ENCODE measurements at regions not wholly inside any gene's neighbourhood (a gene's known extent, or its start where the extent isn't known, plus 50 kb on each side); places are given as distances from the start of the nearest gene placed in this dataset.

DNA sequence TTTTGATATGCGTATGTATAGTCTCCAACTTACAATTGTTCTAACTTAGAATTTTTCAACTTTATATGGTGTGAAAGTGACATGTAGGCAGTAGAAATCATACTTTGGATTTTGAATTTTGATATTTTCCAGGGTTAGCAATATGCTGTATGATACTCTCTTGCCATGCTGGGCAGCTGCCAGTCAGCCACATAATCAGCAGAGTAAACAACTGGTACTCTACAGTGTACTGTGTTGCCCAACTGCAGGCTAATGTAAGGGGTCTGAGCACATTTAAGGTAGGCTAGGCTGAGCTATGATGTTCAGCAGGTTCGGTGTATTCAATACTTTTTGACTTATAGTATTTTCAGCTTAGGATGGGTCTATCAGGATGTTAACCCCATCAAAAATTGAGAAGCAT is 52.0 kb upstream of the RYK start:
- H3K4me3 ChIP-seq (ENCODE audit: low read depth, low read length) = no peak overlapping the region
- TF ChIP-seq, protein P1, sequence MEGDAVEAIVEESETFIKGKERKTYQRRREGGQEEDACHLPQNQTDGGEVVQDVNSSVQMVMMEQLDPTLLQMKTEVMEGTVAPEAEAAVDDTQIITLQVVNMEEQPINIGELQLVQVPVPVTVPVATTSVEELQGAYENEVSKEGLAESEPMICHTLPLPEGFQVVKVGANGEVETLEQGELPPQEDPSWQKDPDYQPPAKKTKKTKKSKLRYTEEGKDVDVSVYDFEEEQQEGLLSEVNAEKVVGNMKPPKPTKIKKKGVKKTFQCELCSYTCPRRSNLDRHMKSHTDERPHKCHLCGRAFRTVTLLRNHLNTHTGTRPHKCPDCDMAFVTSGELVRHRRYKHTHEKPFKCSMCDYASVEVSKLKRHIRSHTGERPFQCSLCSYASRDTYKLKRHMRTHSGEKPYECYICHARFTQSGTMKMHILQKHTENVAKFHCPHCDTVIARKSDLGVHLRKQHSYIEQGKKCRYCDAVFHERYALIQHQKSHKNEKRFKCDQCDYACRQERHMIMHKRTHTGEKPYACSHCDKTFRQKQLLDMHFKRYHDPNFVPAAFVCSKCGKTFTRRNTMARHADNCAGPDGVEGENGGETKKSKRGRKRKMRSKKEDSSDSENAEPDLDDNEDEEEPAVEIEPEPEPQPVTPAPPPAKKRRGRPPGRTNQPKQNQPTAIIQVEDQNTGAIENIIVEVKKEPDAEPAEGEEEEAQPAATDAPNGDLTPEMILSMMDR (IDR thresholded peaks at IDR 0.05; ENCODE audit: control insufficient read depth, extremely low read depth, insufficient read depth) = no peak
- DNase-seq (ENCODE audit: low read depth) = peak; percentile 42

DNA sequence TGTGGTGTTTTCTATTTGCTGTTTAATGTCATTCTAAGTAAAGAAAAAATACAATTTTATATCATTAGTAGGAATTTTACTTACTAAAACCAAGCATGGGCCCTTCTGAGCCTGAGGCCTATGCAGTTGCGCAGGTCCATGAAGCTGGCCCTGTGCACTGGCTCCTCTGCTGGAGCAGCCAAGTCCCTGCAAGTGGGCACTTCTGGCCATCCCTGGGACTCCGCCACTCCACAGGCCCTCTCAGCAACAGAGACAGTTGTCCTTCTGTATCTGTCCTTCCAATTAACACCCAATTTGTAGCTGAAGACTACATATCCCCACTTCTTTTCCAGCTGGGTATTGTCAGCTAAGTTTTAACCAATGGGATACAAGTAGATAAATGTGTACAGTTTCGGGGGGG is 49.9 kb upstream of the RYK start:
- DNase-seq (ENCODE audit: low read depth) = no peak
- no peak overlapping the region for H3K4me3 ChIP-seq (ENCODE audit: low read depth, low read length)
- TF ChIP-seq, protein P1 (IDR thresholded peaks at IDR 0.05; ENCODE audit: control insufficient read depth, extremely low read depth, insufficient read depth) = no peak

Measured in LNCaP clone FGC (cell line).